ENCODE measurements at regions not wholly inside any gene's neighbourhood (a gene's known extent, or its start where the extent isn't known, plus 50 kb on each side); places are given as distances from the start of the nearest gene placed in this dataset.

- DNase-seq: no peak
Observed at GRCh38 chr6:113437566-113437965, 419.6 kb upstream of the MARCKS start.

- no peak for DNase-seq
Observed at GRCh38 chr6:113439866-113440265, 417.3 kb upstream of the MARCKS start.

GRCh38 chr6:113442040-113442439, 415.1 kb upstream of the MARCKS start:
- DNase-seq: no peak

GRCh38 chr6:113445201-113445600, 411.9 kb upstream of the MARCKS start:
- DNase-seq: no peak

- no peak for DNase-seq
Observed at GRCh38 chr6:113447088-113447831, 409.9 kb upstream of the MARCKS start.

GRCh38 chr6:113449051-113449450, 408.1 kb upstream of the MARCKS start:
- no peak for DNase-seq

GRCh38 chr6:113450061-113450465, 407.1 kb upstream of the MARCKS start:
- DNase-seq: no peak

- DNase-seq: no peak
Observed at GRCh38 chr6:113451049-113451448, 406.1 kb upstream of the MARCKS start.

- no peak for DNase-seq
Observed at GRCh38 chr6:113457198-113457597, 399.9 kb upstream of the MARCKS start.

GRCh38 chr6:113457751-113458150, 399.4 kb upstream of the MARCKS start:
- no peak for DNase-seq

- DNase-seq: no peak
Observed at GRCh38 chr6:113458368-113459010, 398.7 kb upstream of the MARCKS start.

GRCh38 chr6:113461153-113461932, 395.8 kb upstream of the MARCKS start:
- DNase-seq: no peak

- DNase-seq: no peak
Observed at GRCh38 chr6:113464536-113464935, 392.6 kb upstream of the MARCKS start.

GRCh38 chr6:113464960-113465359, 392.2 kb upstream of the MARCKS start:
- no peak for DNase-seq

- no peak for DNase-seq
Observed at GRCh38 chr6:113466526-113466925, 390.6 kb upstream of the MARCKS start.

GRCh38 chr6:113475392-113475791, 381.8 kb upstream of the MARCKS start:
- no peak for DNase-seq

GRCh38 chr6:113476937-113477839, 380.0 kb upstream of the MARCKS start:
- no peak for DNase-seq

- DNase-seq: no peak
Observed at GRCh38 chr6:113480616-113481015, 376.5 kb upstream of the MARCKS start.

GRCh38 chr6:113481458-113481857, 375.7 kb upstream of the MARCKS start:
- no peak for DNase-seq

GRCh38 chr6:113481910-113482309, 375.2 kb upstream of the MARCKS start:
- DNase-seq: no peak

- no peak for DNase-seq
Observed at GRCh38 chr6:113482771-113483170, 374.4 kb upstream of the MARCKS start.

GRCh38 chr6:113486199-113486598, 370.9 kb upstream of the MARCKS start:
- no peak for DNase-seq
